HepG2 (cell line): ENCODE measurements at regions not wholly inside any gene's neighbourhood (a gene's known extent, or its start where the extent isn't known, plus 50 kb on each side); places are given as distances from the start of the nearest gene placed in this dataset.

ENCODE experiments used
- ATAC-seq: fragments of 200-7000 bp; cut with Tn5 transposase; 3 replicates; pipeline ENCODE4 v1.9.1; 2020; ENCODE audit warnings: mild to moderate bottlenecking, moderate library complexity
- BruUV-seq: library from RNA; stranded (reverse); fragments of 400-500 nt; replicated peaks from 2 replicates; lab custom pipeline; 2021; lab: Mats Ljungman, UMichigan
- CTCF ChIA-PET: fragments of 300-600 bp; formaldehyde crosslinking; extraction: SDS; loops from one replicate; lab custom pipeline; 2021; ENCODE audit warnings: low total read pairs, inconsistent platforms, low intra/inter-chr PET ratio; lab: Yijun Ruan, JAX
- POLR2A ChIA-PET: fragments of 350-600 bp; sonication (Branson Sonifier 250); formaldehyde crosslinking; loops from one replicate; lab custom pipeline; 2020; ENCODE audit warnings: antibody characterized with exemption, inconsistent platforms; lab: Yijun Ruan, JAX
- DNase-seq: peaks from one replicate; pipeline ENCODE4 v3.0.0-alpha.2; 2015; ENCODE audit warnings: low spot score
- FAIRE-seq: peaks from 3 replicates; lab custom pipeline; 2011; peaks lifted over from hg19 to GRCh38; lab: Jason Lieb, UNC
- H2AFZ ChIP-seq: one replicate; pipeline ENCODE4 v1.6.1; 2011; ENCODE audit warnings: low read length, inconsistent platforms
- H3K27ac ChIP-seq: fragments of 300-600 bp; 3 replicates; pipeline ENCODE4 v1.8.0; 2011; ENCODE audit warnings: mixed run types, mild to moderate bottlenecking, mixed read lengths, low read length, inconsistent platforms; ENCODE audit not compliant: insufficient read depth; ENCODE audit errors: extremely low read length
- H3K27me3 ChIP-seq, 2 experiments: fragments of 200-600 bp in 1 of 2; 2 replicates in 1 of 2; 3 replicates in 1 of 2; pipeline versions ENCODE4 v1.6.0 to v1.8.0; 2011; ENCODE audit warnings: low read length in 2 of 2, mild to moderate bottlenecking in 2 of 2, moderate library complexity in 2 of 2, inconsistent platforms in 1 of 2; ENCODE audit not compliant: insufficient read depth in 2 of 2, control insufficient read depth in 1 of 2
- H3K36me3 ChIP-seq, 2 experiments: fragments of 200-600 bp in 1 of 2; replicated peaks in 1 of 2; 2 replicates in 1 of 2; 3 replicates in 1 of 2; pipeline versions ENCODE4 v1.5.1 to v1.8.0; 2011; ENCODE audit warnings: low read length in 2 of 2, inconsistent platforms in 1 of 2; ENCODE audit not compliant: insufficient read depth in 2 of 2, control insufficient read depth in 1 of 2
- H3K4me1 ChIP-seq: 2 replicates; pipeline ENCODE4 v1.5.1; 2012; ENCODE audit warnings: low read length, inconsistent platforms; ENCODE audit not compliant: insufficient read depth
- H3K4me2 ChIP-seq: 2 replicates; pipeline ENCODE4 v1.6.0; 2011; ENCODE audit warnings: low read depth, low read length, inconsistent platforms
- H3K4me3 ChIP-seq, 3 experiments: fragments of 200-600 bp in 1 of 3; sonication (generic), shearing (Covaris generic) in 1 of 3; replicated peaks in 1 of 3; 2 replicates each; pipeline ENCODE4 v1.5.1; 2011 to 2016; ENCODE audit warnings: low read length in 3 of 3, inconsistent platforms in 2 of 3, low read depth in 2 of 3, mild to moderate bottlenecking in 2 of 3, control low read depth in 1 of 3, mixed read lengths in 1 of 3; ENCODE audit not compliant: insufficient read depth in 1 of 3
- H3K79me2 ChIP-seq: one replicate; pipeline ENCODE4 v1.6.1; 2011; ENCODE audit warnings: low read length, inconsistent platforms; ENCODE audit not compliant: insufficient read depth
- H3K9ac ChIP-seq: 2 replicates; pipeline ENCODE4 v1.6.0; 2011; ENCODE audit warnings: mild to moderate bottlenecking, low read depth, low read length, inconsistent platforms; ENCODE audit not compliant: insufficient read depth
- H3K9me3 ChIP-seq: 2 replicates; pipeline ENCODE4 v1.5.1; 2012; ENCODE audit warnings: mild to moderate bottlenecking, low read length
- H4K20me1 ChIP-seq: 2 replicates; pipeline ENCODE4 v1.6.0; 2011; ENCODE audit warnings: inconsistent platforms, mild to moderate bottlenecking, low read length, moderate library complexity; ENCODE audit not compliant: insufficient read depth
- MAZ ChIP-seq, 2 experiments: sonication (generic) in 1 of 2; formaldehyde crosslinking in 1 of 2; IDR thresholded peaks; 2 replicates each; pipeline versions ENCODE4 v1.5.0 to v1.6.1; 2012 to 2020; ENCODE audit warnings: low read depth in 2 of 2, mild to moderate bottlenecking in 2 of 2, borderline replicate concordance in 1 of 2, improper control_type of control experiment in 1 of 2, low read length in 1 of 2, missing genetic modification reagents in 1 of 2, moderate library complexity in 1 of 2
- MIXL1 ChIP-seq: IDR thresholded peaks from 2 replicates; pipeline ENCODE4 v1.6.1; 2016
- TAF1 ChIP-seq: sonication (generic); formaldehyde crosslinking; IDR thresholded peaks from 2 replicates; pipeline ENCODE4 v1.4.0; 2020; ENCODE audit warnings: missing genetic modification reagents
- ZNF33B ChIP-seq: sonication (generic); formaldehyde crosslinking; IDR thresholded peaks from 2 replicates; pipeline ENCODE4 v1.5.1; 2020; ENCODE audit warnings: mild to moderate bottlenecking, missing genetic modification reagents
- ZNF850 ChIP-seq: sonication (generic); formaldehyde crosslinking; conservative IDR thresholded peaks from 2 replicates; pipeline ENCODE4 v1.9.0; 2021; ENCODE audit warnings: mild to moderate bottlenecking, missing genetic modification reagents
- WGBS: methylation state at CpG from one replicate; pipeline ENCODE4 v1.1.6; 2017; ENCODE audit warnings: low lambda C conversion rate; 5-methylcytosine and 5-hydroxymethylcytosine counted together
- in situ Hi-C: cut with HindIII; loops from 2 replicates; pipeline ENCODE4 v1.10.0; 2017; ENCODE audit warnings: low pct_unique_long_range_greater_than_20kb; ENCODE audit not compliant: extremely low pct_ligation_motif_present
- intact Hi-C: fragments of 100-400 bp; cut with micrococcal nuclease; formaldehyde crosslinking; loops from one replicate; pipeline ENCODE4 v1.10.0; 2022; ENCODE audit not compliant: unreplicated experiment

DNA sequence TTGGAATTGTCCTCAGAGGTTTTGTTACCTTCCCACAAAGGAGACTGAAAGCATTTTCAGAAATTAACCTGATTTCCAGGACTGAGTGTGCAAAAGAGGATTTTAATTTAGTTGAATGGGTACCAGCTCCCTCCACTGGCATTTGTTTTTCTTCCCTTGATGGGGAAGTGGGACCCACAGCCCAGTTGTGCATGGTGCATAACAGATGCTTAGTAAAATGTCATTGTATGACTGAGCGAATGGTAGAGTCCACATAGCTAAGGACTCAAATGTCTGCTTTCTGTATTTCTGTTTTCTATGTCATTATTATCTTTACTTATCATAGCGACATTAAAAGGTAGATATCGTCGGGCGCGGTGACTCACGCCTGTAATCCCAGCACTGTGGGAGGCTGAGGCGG, 75.5 kb upstream of the RAPH1 start:
- Histone ChIP-seq H3K27ac (no peak overlapping the region), H4K20me1 (no peaks in the 10 kb centered on the region), H3K79me2 (no peaks in the 10 kb centered on the region), H3K36me3 (no peaks in the 10 kb centered on the region), H2AFZ (no peak overlapping the region), H3K4me1 (0 out of 2 replicates have a peak, but pooled peaks cover 3% of the 10 kb centered on the region), H3K27me3 (no peaks in the 10 kb centered on the region; a peak in 1 of 5 replicates), H3K9me3 (no peaks in the 10 kb centered on the region), H3K4me3 (no peak overlapping the region), H3K9ac (no peak overlapping the region), H3K4me2 (no peak overlapping the region)
- ATAC-seq: no peak
- ChIA-PET CTCF (no interaction called here), POLR2A (no interaction called here)
- DNase-seq: no peak
- BruUV-seq: no TSS peak
- 89% methylated on average over 8 of the region's 8 CpGs for WGBS
- in situ Hi-C loops: no loop called here
- intact Hi-C loops: no loop called here
- no peak for FAIRE-seq
- TF ChIP-seq MIXL1 (CRISPR knock-in tag) (no peak), ZNF850 (CRISPR knock-in tag) (no peak), TAF1 (CRISPR knock-in tag) (no peak)

DNA sequence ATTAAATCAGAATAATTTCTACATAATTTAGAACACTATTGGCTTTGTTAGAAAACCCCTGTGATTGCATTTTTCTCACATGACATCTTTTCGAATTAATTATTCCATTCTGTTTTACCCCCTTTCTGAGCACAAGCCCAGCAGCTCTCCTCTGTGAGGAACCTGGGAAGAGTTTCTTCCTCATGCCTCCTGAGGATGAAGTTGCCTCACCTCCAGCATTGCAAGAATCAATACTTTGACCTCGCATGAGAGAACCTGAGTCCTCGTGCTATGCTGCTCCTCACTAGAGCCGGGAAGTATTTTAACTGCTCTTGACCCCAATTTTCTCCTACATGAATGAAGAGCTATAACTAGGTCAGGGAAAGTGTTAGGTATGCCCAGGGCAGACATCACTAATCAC, 77.1 kb upstream of the RAPH1 start:
- no peak overlapping the region for H3K4me2 ChIP-seq
- in situ Hi-C loops: no loop called here
- no peaks in the 10 kb centered on the region for H3K36me3 ChIP-seq
- no peaks in the 10 kb centered on the region for H4K20me1 ChIP-seq
- intact Hi-C loops: no loop called here
- FAIRE-seq (no peak), ATAC-seq (no peak), DNase-seq (no peak)
- peaks cover 2 to 3% of the 10 kb centered on the region in 2 experiments; a peak in 1 of 5 replicates for H3K27me3 ChIP-seq
- H3K4me3 ChIP-seq: no peak overlapping the region
- 33% methylated on average over 4 of the region's 4 CpGs for WGBS
- no peak overlapping the region for H2AFZ ChIP-seq
- H3K27ac ChIP-seq: no peak overlapping the region
- ChIA-PET POLR2A (no interaction called here), CTCF (no interaction called here)
- H3K9ac ChIP-seq: no peak overlapping the region
- TF ChIP-seq MAZ (IDR thresholded peaks at IDR 0.05; ENCODE audit: borderline replicate concordance, low read depth, low read length) (no peak), MAZ (CRISPR knock-in tag; IDR thresholded peaks at IDR 0.05; ENCODE audit: low read depth) (no peak), ZNF33B (CRISPR knock-in tag) (no peak)
- BruUV-seq: no TSS peak
- H3K4me1 ChIP-seq: no peaks in the 10 kb centered on the region
- H3K79me2 ChIP-seq: no peaks in the 10 kb centered on the region
- no peaks in the 10 kb centered on the region for H3K9me3 ChIP-seq
